GM21825 (cell line): ENCODE measurements at regions not wholly inside any gene's neighbourhood (a gene's known extent, or its start where the extent isn't known, plus 50 kb on each side); places are given as distances from the start of the nearest gene placed in this dataset.
"Not testable (repeated sequence)": the region's sequence is repeated elsewhere in the genome, so short reads cannot be mapped to it uniquely, and the experiment has no call there.

Experiments used
- ATAC-seq: cut with Tn5 transposase; IDR thresholded peaks from one replicate; pipeline ENCODE4 v1.9.1; 2021; ENCODE audit warnings: mild to moderate bottlenecking, moderate library complexity; ENCODE audit not compliant: unreplicated experiment

- no peak for ATAC-seq
Measured at GRCh38 chr2:234203135-234203984, 152.9 kb downstream of the SPP2 start.

GRCh38 chr2:234202601-234203000 is 152.1 kb downstream of the SPP2 start:
- no peak for ATAC-seq

- no peak for ATAC-seq
Measured at GRCh38 chr2:234199996-234200395, 149.5 kb downstream of the SPP2 start.

- no peak for ATAC-seq
Measured at GRCh38 chr2:234198976-234199375, 148.5 kb downstream of the SPP2 start.

- no peak for ATAC-seq
Measured at GRCh38 chr2:234195516-234195915, 145.0 kb downstream of the SPP2 start.

- no peak for ATAC-seq
Measured at GRCh38 chr2:234193977-234194563, 143.6 kb downstream of the SPP2 start.

GRCh38 chr2:234191819-234192407 is 141.4 kb downstream of the SPP2 start:
- ATAC-seq = no peak

- no peak for ATAC-seq
Measured at GRCh38 chr2:234189786-234190300, 139.3 kb downstream of the SPP2 start.

- no peak for ATAC-seq
Measured at GRCh38 chr2:234189230-234189629, 138.7 kb downstream of the SPP2 start.

- no peak for ATAC-seq
Measured at GRCh38 chr2:234187646-234188174, 137.2 kb downstream of the SPP2 start.

- no peak for ATAC-seq
Measured at GRCh38 chr2:234181121-234181520, 130.6 kb downstream of the SPP2 start.

GRCh38 chr2:234179031-234179363 is 128.5 kb downstream of the SPP2 start:
- ATAC-seq = no peak

- ATAC-seq = no peak
Measured at GRCh38 chr2:234178330-234179030, 128.0 kb downstream of the SPP2 start.

- no peak for ATAC-seq
Measured at GRCh38 chr2:234175649-234176048, 125.1 kb downstream of the SPP2 start.

GRCh38 chr2:234174742-234175141 is 124.2 kb downstream of the SPP2 start:
- ATAC-seq = no peak

GRCh38 chr2:234172532-234172931 is 122.0 kb downstream of the SPP2 start:
- ATAC-seq = no peak

GRCh38 chr2:234172066-234172465 is 121.6 kb downstream of the SPP2 start:
- no peak for ATAC-seq

- ATAC-seq = no peak
Measured at GRCh38 chr2:234171666-234172065, 121.2 kb downstream of the SPP2 start.

GRCh38 chr2:234169674-234170073 is 119.2 kb downstream of the SPP2 start:
- no peak for ATAC-seq

- ATAC-seq = not testable (repeated sequence)
Measured at GRCh38 chr2:234168605-234169570, 118.4 kb downstream of the SPP2 start.
